BJ (cell line): ENCODE measurements at regions not wholly inside any gene's neighbourhood (a gene's known extent, or its start where the extent isn't known, plus 50 kb on each side); places are given as distances from the start of the nearest gene placed in this dataset.
"Not testable (repeated sequence)": the region's sequence is repeated elsewhere in the genome, so short reads cannot be mapped to it uniquely, and the experiment has no call there.

Experiments used
- CTCF ChIA-PET: fragments of 350-600 bp; formaldehyde crosslinking; extraction: SDS; loops from one replicate; lab custom pipeline; 2021; ENCODE audit warnings: antibody characterized with exemption, inconsistent platforms; lab: Yijun Ruan, JAX
- POLR2A ChIA-PET: fragments of 300-600 bp; sonication (Branson Sonifier 250); formaldehyde crosslinking; extraction: SDS; loops from one replicate; lab custom pipeline; 2021; ENCODE audit warnings: antibody characterized with exemption; lab: Charles Lee
- DNase-seq: peaks from one replicate; pipeline ENCODE4 v3.0.0-alpha.2; 2011; ENCODE audit warnings: low read depth
- H3K27me3 ChIP-seq: 2 replicates; pipeline ENCODE4 v1.6.0; 2011; ENCODE audit warnings: low read length; ENCODE audit not compliant: control insufficient read depth, insufficient read depth
- H3K36me3 ChIP-seq: 2 replicates; pipeline ENCODE4 v1.5.1; 2011; ENCODE audit warnings: low read length; ENCODE audit not compliant: control insufficient read depth, insufficient read depth
- H3K4me3 ChIP-seq: 2 replicates; pipeline ENCODE4 v1.5.1; 2011; ENCODE audit warnings: low read depth, mild to moderate bottlenecking, control low read depth, low read length
- TF ChIP-seq, protein P1 (sequence below): IDR thresholded peaks from 2 replicates; pipeline ENCODE4 v1.5.1; 2011; ENCODE audit warnings: low read depth, mild to moderate bottlenecking, control low read depth, inconsistent platforms, low read length, moderate library complexity; ENCODE audit not compliant: insufficient read depth

DNA sequence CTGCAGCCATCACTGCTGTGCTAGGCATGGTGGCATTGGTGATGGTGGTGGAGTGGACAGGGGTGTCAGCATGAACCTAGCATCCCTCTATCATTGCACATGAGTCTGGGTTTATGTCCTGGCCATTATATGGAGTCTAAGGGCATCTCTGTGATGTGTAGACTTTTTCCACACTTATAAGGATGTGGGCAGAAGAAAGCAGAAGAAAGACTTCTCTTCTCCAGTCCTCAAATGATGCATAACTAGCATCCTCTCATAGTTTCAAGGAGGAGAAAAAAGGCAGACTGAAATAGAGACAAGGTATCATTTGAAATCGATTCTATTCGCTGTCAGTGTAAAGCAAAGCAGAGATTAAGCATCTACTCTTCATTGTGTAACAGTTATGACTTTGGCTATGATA is 140.0 kb upstream of the ATXN1 start:
- no peak for DNase-seq
- TF ChIP-seq, protein P1, sequence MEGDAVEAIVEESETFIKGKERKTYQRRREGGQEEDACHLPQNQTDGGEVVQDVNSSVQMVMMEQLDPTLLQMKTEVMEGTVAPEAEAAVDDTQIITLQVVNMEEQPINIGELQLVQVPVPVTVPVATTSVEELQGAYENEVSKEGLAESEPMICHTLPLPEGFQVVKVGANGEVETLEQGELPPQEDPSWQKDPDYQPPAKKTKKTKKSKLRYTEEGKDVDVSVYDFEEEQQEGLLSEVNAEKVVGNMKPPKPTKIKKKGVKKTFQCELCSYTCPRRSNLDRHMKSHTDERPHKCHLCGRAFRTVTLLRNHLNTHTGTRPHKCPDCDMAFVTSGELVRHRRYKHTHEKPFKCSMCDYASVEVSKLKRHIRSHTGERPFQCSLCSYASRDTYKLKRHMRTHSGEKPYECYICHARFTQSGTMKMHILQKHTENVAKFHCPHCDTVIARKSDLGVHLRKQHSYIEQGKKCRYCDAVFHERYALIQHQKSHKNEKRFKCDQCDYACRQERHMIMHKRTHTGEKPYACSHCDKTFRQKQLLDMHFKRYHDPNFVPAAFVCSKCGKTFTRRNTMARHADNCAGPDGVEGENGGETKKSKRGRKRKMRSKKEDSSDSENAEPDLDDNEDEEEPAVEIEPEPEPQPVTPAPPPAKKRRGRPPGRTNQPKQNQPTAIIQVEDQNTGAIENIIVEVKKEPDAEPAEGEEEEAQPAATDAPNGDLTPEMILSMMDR = no peak
- no peaks in the 10 kb centered on the region for H3K27me3 ChIP-seq
- H3K4me3 ChIP-seq = no peak overlapping the region
- CTCF ChIA-PET = no interaction called here
- H3K36me3 ChIP-seq = no peaks in the 10 kb centered on the region
- POLR2A ChIA-PET = no interaction called here

DNA sequence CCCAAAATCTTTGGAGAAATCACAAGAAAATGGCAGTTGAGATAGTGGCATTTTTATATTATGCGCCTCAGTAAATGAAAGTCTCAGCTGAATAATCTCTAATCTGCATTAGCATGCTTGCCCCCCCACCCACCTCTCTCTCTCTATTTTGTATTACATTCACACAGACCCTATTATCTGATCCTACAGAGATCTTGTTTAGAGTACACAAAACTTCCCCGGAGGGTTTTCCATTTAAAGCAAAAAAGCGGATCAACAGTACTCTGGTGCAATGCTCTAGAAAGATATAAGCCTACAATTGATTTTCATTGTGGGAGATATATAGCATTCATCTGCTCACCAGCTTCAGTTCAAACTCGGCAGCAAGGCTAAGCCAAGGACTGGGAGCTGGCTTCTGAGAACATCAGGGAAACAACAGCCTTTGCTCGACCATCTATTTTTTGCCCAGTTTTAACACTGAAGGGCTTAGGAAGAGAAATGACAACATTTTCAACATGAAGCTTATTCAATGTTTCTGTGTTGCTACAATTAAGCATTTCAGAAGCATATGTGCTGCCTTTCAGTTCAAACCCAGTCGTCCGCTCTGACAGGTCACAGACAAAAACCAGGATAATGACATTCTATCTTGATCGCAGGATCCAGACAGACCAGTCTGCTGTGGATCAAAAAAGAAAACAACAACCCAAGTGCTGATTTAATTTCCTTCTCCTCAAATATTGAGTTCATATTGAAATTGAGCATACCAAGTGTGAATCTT is 137.6 kb upstream of the ATXN1 start:
- TF ChIP-seq, protein P1 = no peak
- H3K36me3 ChIP-seq = no peaks in the 10 kb centered on the region
- ChIA-PET CTCF (no interaction called here), POLR2A (no interaction called here)
- H3K4me3 ChIP-seq = no peak overlapping the region
- H3K27me3 ChIP-seq = no peaks in the 10 kb centered on the region
- DNase-seq = no peak

DNA sequence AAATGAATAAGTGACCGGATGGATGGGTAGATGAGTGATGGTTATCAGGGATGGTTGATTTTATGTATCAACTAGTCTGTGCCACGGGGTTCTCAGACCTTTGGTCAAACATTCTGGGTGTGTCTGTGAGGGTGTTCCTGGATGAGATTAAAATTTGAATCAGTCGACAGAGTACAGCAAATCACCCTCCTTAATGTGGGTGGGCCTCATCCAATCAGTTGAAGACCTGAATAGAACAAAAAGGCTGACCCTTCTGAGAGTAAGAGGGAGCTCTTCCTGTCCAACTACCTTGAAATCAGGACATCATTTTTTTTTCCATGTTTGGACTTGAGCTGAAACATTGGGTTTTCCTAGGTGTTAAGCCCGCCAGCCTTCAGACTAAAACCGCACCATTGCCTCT is 136.4 kb upstream of the ATXN1 start:
- DNase-seq = no peak
- ChIA-PET POLR2A (no interaction called here), CTCF (interaction anchor here (1.1 kb wide), 1 partner anchor 68 kb away, joined by 3 read pairs; no protein-coding TSS in a partner anchor)
- H3K36me3 ChIP-seq = no peaks in the 10 kb centered on the region
- TF ChIP-seq, protein P1 = no peak
- H3K27me3 ChIP-seq = no peaks in the 10 kb centered on the region
- H3K4me3 ChIP-seq = no peak overlapping the region

DNA sequence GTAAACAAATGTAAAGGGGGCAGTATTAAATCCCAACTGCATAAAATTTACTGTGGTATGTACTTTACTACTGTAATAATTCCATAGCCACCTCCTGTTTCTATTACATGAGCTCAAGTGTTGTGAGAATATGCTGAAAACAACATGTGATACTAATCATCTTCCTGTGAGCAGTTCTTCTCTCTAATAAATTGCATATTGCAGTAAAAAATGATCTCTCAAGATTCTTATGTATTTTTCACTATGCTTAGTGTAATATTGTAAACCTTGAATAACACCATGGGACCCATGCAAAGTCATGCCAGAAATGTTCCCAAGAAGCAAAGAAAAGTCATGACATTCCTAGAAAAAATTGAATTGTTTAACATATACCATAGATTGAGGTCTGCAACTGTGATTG is 133.0 kb upstream of the ATXN1 start:
- TF ChIP-seq, protein P1 = no peak
- Histone ChIP-seq H3K4me3 (no peak overlapping the region), H3K36me3 (no peaks in the 10 kb centered on the region), H3K27me3 (no peaks in the 10 kb centered on the region)
- no peak for DNase-seq
- ChIA-PET POLR2A (no interaction called here), CTCF (no interaction called here)

DNA sequence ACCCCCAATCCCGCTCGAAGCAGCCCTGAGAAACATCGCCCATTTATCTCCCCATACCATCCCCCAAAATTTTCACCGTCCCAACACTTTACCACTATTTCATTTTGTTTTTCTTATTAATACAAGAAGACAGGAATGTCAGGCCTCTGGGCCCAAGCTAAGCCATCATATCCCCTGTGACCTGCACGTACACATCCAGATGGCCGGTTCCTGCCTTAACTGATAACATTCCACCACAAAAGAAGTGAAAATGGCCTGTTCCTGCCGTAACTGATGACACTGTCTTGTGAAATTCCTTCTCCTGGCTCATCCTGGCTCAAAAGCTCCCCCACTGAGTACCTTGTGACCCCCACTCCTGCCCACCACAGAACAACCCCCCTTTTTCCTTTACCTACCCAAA is 129.8 kb upstream of the ATXN1 start:
- DNase-seq, H3K36me3 ChIP-seq, POLR2A ChIA-PET, H3K4me3 ChIP-seq, CTCF ChIA-PET, H3K27me3 ChIP-seq: not testable (repeated sequence)
